ENCODE measurements at regions not wholly inside any gene's neighbourhood (a gene's known extent, or its start where the extent isn't known, plus 50 kb on each side); places are given as distances from the start of the nearest gene placed in this dataset.

DNA sequence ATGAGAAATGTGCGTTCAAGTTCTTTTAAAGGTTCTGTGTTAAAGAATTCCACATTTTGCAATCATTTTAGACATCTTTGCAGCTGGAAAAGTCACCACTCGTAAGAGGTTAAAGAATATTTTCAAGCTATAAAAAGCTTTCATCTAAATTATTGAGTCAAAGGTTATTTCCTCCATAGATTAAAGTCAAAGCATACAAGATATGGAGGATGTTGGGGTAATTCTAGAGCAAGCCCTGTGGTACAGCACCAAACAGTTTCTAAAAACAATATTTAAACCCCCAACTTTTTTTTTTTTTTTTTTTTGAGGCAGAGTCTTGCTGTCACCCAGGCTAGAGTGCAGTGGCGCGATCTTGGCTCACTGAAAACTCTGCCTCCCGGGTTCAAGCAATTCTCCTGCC, 1299.8 kb upstream of the TMEM132C start:
- no peak for ATAC-seq
- DNase-seq (ENCODE audit: low spot score), result no peak
- CTCF ChIA-PET, result no interaction called here
- POLR2A ChIA-PET, result interaction anchor here (0.7 kb wide), 1 partner anchor 1103 kb away, joined by 10 read pairs; no protein-coding TSS in a partner anchor
- Mint-ChIP-seq H3K4me3 (no peak overlapping the region), H3K4me1 (no peaks in the 10 kb centered on the region), H3K9me3 (peaks cover 75% of the 10 kb centered on the region), H3K36me3 (peaks cover 63% of the 10 kb centered on the region), H3K27me3 (ENCODE audit: low read depth) (peaks cover 6% of the 10 kb centered on the region; the same call in 1 of the 2 replicates), H3K27ac (no peak overlapping the region)
- TF ChIP-seq CREM (CRISPR knock-in tag; IDR thresholded peaks at IDR 0.05) (no peak), ZNF138 (CRISPR knock-in tag; conservative IDR thresholded peaks at IDR 0.05) (no peak), SMAD3 (CRISPR knock-in tag; IDR thresholded peaks at IDR 0.05; ENCODE audit: borderline replicate concordance) (no peak), FOXJ3 (CRISPR knock-in tag; IDR thresholded peaks at IDR 0.05; ENCODE audit: borderline replicate concordance) (no peak), KAT7 (CRISPR knock-in tag; IDR thresholded peaks at IDR 0.05; ENCODE audit: borderline replicate concordance) (no peak), TEAD4 (CRISPR knock-in tag; IDR thresholded peaks at IDR 0.05) (no peak)
- TF ChIP-seq, protein P1, sequence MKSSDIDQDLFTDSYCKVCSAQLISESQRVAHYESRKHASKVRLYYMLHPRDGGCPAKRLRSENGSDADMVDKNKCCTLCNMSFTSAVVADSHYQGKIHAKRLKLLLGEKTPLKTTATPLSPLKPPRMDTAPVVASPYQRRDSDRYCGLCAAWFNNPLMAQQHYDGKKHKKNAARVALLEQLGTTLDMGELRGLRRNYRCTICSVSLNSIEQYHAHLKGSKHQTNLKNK (CRISPR knock-in tag; IDR thresholded peaks at IDR 0.05), result no peak
- TF ChIP-seq, protein P2, sequence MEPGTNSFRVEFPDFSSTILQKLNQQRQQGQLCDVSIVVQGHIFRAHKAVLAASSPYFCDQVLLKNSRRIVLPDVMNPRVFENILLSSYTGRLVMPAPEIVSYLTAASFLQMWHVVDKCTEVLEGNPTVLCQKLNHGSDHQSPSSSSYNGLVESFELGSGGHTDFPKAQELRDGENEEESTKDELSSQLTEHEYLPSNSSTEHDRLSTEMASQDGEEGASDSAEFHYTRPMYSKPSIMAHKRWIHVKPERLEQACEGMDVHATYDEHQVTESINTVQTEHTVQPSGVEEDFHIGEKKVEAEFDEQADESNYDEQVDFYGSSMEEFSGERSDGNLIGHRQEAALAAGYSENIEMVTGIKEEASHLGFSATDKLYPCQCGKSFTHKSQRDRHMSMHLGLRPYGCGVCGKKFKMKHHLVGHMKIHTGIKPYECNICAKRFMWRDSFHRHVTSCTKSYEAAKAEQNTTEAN (CRISPR knock-in tag; IDR thresholded peaks at IDR 0.05), result no peak

- H3K4me1 Mint-ChIP-seq, result no peaks in the 10 kb centered on the region
- CTCF ChIA-PET, result no interaction called here
- no peak for ATAC-seq
Observed at GRCh38 chr12:126974779-126975178, 1292.2 kb upstream of the TMEM132C start.

More at GRCh38 chr12:126974779-126975178, 1292.2 kb upstream of the TMEM132C start:
- Mint-ChIP-seq H3K27me3 (ENCODE audit: low read depth) (peaks cover 8% of the 10 kb centered on the region; the same call in 1 of the 2 replicates), H3K9me3 (peaks cover 93% of the 10 kb centered on the region), H3K27ac (no peak overlapping the region), H3K4me3 (no peak overlapping the region), H3K36me3 (peaks cover 75% of the 10 kb centered on the region)
- POLR2A ChIA-PET, result no interaction called here
- no peak for TF ChIP-seq NR3C1 (CRISPR knock-in tag; conservative IDR thresholded peaks at IDR 0.05; ENCODE audit: low read depth)
- no peak for TF ChIP-seq PRDM15 (CRISPR knock-in tag; IDR thresholded peaks at IDR 0.05)
- TF ChIP-seq, protein P2 (CRISPR knock-in tag; IDR thresholded peaks at IDR 0.05), result no peak
- TF ChIP-seq JUN (CRISPR knock-in tag; IDR thresholded peaks at IDR 0.05), result no peak
- TF ChIP-seq CTCF (IDR thresholded peaks at IDR 0.05), result no peak
- no peak for TF ChIP-seq ZNF232 (CRISPR knock-in tag; IDR thresholded peaks at IDR 0.05)
- TF ChIP-seq, protein P3, sequence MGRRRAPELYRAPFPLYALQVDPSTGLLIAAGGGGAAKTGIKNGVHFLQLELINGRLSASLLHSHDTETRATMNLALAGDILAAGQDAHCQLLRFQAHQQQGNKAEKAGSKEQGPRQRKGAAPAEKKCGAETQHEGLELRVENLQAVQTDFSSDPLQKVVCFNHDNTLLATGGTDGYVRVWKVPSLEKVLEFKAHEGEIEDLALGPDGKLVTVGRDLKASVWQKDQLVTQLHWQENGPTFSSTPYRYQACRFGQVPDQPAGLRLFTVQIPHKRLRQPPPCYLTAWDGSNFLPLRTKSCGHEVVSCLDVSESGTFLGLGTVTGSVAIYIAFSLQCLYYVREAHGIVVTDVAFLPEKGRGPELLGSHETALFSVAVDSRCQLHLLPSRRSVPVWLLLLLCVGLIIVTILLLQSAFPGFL (CRISPR knock-in tag; IDR thresholded peaks at IDR 0.05; ENCODE audit: borderline replicate concordance), result no peak
- DNase-seq (ENCODE audit: low spot score), result no peak
